ENCODE measurements at regions not wholly inside any gene's neighbourhood (a gene's known extent, or its start where the extent isn't known, plus 50 kb on each side); places are given as distances from the start of the nearest gene placed in this dataset.

DNA sequence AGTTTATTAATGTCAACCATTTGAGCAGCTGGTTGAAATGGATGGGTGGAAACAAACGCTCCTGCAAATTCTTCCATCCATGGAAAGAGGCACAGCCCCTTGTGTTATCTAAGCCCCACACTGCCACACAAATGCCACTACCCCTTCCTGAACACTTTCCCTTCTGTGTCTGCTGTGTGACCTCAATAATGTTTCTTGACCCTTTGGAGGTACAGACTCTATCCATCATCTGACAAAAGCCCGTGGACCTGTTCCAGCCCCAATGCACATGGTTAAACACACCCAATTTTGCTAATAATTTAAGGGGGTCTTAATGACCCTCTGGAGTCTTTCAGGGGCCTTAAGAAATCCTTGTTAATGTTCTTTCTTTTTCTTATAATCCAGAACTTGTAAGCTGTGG, 482.2 kb upstream of the CFAP20DC start:
- Histone ChIP-seq H3K36me3 (replicated peaks; ENCODE audit: insufficient read depth, low read length) (no peaks in the 10 kb centered on the region), H3F3A (ENCODE audit: insufficient read depth, low read length) (no peaks in the 10 kb centered on the region), H3K9ac (ENCODE audit: low read length) (no peak overlapping the region), H4K20me1 (ENCODE audit: insufficient read depth, low read length) (no peaks in the 10 kb centered on the region), H3K27me3 (replicated peaks; ENCODE audit: insufficient read depth, low read length) (no peaks in the 10 kb centered on the region), H3K4me1 (ENCODE audit: low read length) (no peaks in the 10 kb centered on the region), H3K27ac (ENCODE audit: low read length) (no peak overlapping the region), H3K79me2 (ENCODE audit: low read length) (no peaks in the 10 kb centered on the region), H3K4me2 (ENCODE audit: low read depth, low read length) (no peak overlapping the region), H3K4me3 (ENCODE audit: low read length) (no peak overlapping the region), H2AFZ (ENCODE audit: low read length) (no peak overlapping the region), H3K9me3 (replicated peaks; ENCODE audit: insufficient read depth, low read length) (no peaks in the 10 kb centered on the region), H3K9me2 (replicated peaks; ENCODE audit: insufficient read depth, low read length) (no peaks in the 10 kb centered on the region)
- TF ChIP-seq EZH2phosphoT487 (IDR thresholded peaks at IDR 0.05; ENCODE audit: low read length): no peak
- TF ChIP-seq, protein P1, sequence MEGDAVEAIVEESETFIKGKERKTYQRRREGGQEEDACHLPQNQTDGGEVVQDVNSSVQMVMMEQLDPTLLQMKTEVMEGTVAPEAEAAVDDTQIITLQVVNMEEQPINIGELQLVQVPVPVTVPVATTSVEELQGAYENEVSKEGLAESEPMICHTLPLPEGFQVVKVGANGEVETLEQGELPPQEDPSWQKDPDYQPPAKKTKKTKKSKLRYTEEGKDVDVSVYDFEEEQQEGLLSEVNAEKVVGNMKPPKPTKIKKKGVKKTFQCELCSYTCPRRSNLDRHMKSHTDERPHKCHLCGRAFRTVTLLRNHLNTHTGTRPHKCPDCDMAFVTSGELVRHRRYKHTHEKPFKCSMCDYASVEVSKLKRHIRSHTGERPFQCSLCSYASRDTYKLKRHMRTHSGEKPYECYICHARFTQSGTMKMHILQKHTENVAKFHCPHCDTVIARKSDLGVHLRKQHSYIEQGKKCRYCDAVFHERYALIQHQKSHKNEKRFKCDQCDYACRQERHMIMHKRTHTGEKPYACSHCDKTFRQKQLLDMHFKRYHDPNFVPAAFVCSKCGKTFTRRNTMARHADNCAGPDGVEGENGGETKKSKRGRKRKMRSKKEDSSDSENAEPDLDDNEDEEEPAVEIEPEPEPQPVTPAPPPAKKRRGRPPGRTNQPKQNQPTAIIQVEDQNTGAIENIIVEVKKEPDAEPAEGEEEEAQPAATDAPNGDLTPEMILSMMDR (IDR thresholded peaks at IDR 0.05; ENCODE audit: low read length): no peak
- TF ChIP-seq EZH2 (optimal IDR thresholded peaks at IDR 0.05; ENCODE audit: low read depth, low read length): no peak
- DNase-seq: no peak

GRCh38 chr3:59531066-59531745, 481.4 kb upstream of the CFAP20DC start:
- Histone ChIP-seq H3K4me2 (ENCODE audit: low read depth, low read length) (no peak overlapping the region), H3K36me3 (replicated peaks; ENCODE audit: insufficient read depth, low read length) (no peaks in the 10 kb centered on the region), H2AFZ (ENCODE audit: low read length) (no peak overlapping the region), H3K9me3 (replicated peaks; ENCODE audit: insufficient read depth, low read length) (no peaks in the 10 kb centered on the region), H3F3A (ENCODE audit: insufficient read depth, low read length) (no peaks in the 10 kb centered on the region), H4K20me1 (ENCODE audit: insufficient read depth, low read length) (no peaks in the 10 kb centered on the region), H3K9me2 (replicated peaks; ENCODE audit: insufficient read depth, low read length) (no peaks in the 10 kb centered on the region), H3K4me1 (ENCODE audit: low read length) (no peaks in the 10 kb centered on the region), H3K27me3 (replicated peaks; ENCODE audit: insufficient read depth, low read length) (no peaks in the 10 kb centered on the region), H3K79me2 (ENCODE audit: low read length) (no peaks in the 10 kb centered on the region), H3K9ac (ENCODE audit: low read length) (no peak overlapping the region), H3K27ac (ENCODE audit: low read length) (no peak overlapping the region), H3K4me3 (ENCODE audit: low read length) (no peak overlapping the region)
- no peak for DNase-seq
- TF ChIP-seq EZH2 (optimal IDR thresholded peaks at IDR 0.05; ENCODE audit: low read depth, low read length): no peak
- TF ChIP-seq, protein P1 (IDR thresholded peaks at IDR 0.05; ENCODE audit: low read length): no peak
- TF ChIP-seq EZH2phosphoT487 (IDR thresholded peaks at IDR 0.05; ENCODE audit: low read length): no peak

DNA sequence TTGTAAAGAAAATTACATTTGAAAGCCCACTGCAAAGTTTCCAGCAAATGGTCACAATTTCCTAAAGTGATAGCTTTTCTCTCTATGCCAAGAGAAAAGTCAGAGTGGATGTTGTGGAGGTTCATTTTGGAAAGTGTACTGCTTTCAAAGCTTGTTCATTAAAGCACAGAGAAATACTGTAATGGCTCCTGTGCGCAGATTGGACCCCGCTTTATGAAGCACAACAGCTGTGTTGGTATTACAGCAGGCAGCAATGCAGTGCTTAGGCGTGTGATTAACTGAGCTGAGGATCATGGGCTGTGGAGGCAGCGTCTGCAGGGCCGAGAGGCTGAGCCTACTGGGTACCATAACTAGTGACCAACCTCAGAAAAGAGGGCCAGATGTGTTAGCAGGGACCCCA, 478.4 kb upstream of the CFAP20DC start:
- TF ChIP-seq EZH2 (optimal IDR thresholded peaks at IDR 0.05; ENCODE audit: low read depth, low read length): no peak
- TF ChIP-seq, protein P1 (IDR thresholded peaks at IDR 0.05; ENCODE audit: low read length): no peak
- TF ChIP-seq EZH2phosphoT487 (IDR thresholded peaks at IDR 0.05; ENCODE audit: low read length): no peak
- Histone ChIP-seq H3K9ac (ENCODE audit: low read length) (no peak overlapping the region), H2AFZ (ENCODE audit: low read length) (no peak overlapping the region), H3K27ac (ENCODE audit: low read length) (no peak overlapping the region), H3K9me3 (replicated peaks; ENCODE audit: insufficient read depth, low read length) (no peaks in the 10 kb centered on the region), H3K79me2 (ENCODE audit: low read length) (no peaks in the 10 kb centered on the region), H3K4me1 (ENCODE audit: low read length) (no peaks in the 10 kb centered on the region), H3K27me3 (replicated peaks; ENCODE audit: insufficient read depth, low read length) (no peaks in the 10 kb centered on the region), H4K20me1 (ENCODE audit: insufficient read depth, low read length) (no peaks in the 10 kb centered on the region), H3K4me3 (ENCODE audit: low read length) (no peak overlapping the region), H3K4me2 (ENCODE audit: low read depth, low read length) (no peak overlapping the region), H3K9me2 (replicated peaks; ENCODE audit: insufficient read depth, low read length) (no peaks in the 10 kb centered on the region), H3K36me3 (replicated peaks; ENCODE audit: insufficient read depth, low read length) (no peaks in the 10 kb centered on the region), H3F3A (ENCODE audit: insufficient read depth, low read length) (no peaks in the 10 kb centered on the region)
- no peak for DNase-seq

All from MM.1S (cell line).